IMR-90 (cell line): ENCODE measurements at regions not wholly inside any gene's neighbourhood (a gene's known extent, or its start where the extent isn't known, plus 50 kb on each side); places are given as distances from the start of the nearest gene placed in this dataset.

Experiments
- ATAC-seq: fragments of 200-7000 bp; cut with Tn5 transposase; 2 replicates; pipeline ENCODE4 v1.9.1; 2020; ENCODE audit warnings: low read depth, mild to moderate bottlenecking, moderate library complexity
- BruUV-seq: library from RNA; stranded (reverse); fragments of 400-500 nt; replicated peaks from 2 replicates; lab custom pipeline; 2021; lab: Mats Ljungman, UMichigan
- CTCF ChIA-PET: fragments of 300-600 bp; formaldehyde crosslinking; extraction: SDS; loops from one replicate; lab custom pipeline; 2021; ENCODE audit warnings: antibody characterized with exemption; lab: Yijun Ruan, JAX
- POLR2A ChIA-PET: fragments of 300-600 bp; sonication (Branson Sonifier 250); formaldehyde crosslinking; loops from one replicate; lab custom pipeline; 2022; ENCODE audit warnings: antibody characterized with exemption; ENCODE audit not compliant: unreplicated experiment; lab: Charles Lee
- DNase-seq: peaks from one replicate; pipeline ENCODE4 v3.0.0; 2013
- H2AFZ ChIP-seq: replicated peaks from 2 replicates; pipeline ENCODE3; 2013; ENCODE audit warnings: low read length, mild to moderate bottlenecking; ENCODE audit not compliant: poor library complexity
- H2AK5ac ChIP-seq: 2 replicates; pipeline ENCODE4 v1.6.1; 2013; ENCODE audit warnings: low read depth, low read length, inconsistent platforms
- H2AK9ac ChIP-seq: replicated peaks from 2 replicates; pipeline ENCODE3; 2013; ENCODE audit warnings: mild to moderate bottlenecking, low read depth, low read length, moderate library complexity; ENCODE audit not compliant: poor library complexity
- H2BK120ac ChIP-seq: 2 replicates; pipeline ENCODE4 v1.6.1; 2013; ENCODE audit warnings: low read depth, low read length, inconsistent platforms
- H2BK15ac ChIP-seq: 3 replicates; pipeline ENCODE4 v1.6.1; 2013; ENCODE audit warnings: low read depth, low read length, inconsistent platforms
- H2BK20ac ChIP-seq: 2 replicates; pipeline ENCODE4 v1.6.1; 2013; ENCODE audit warnings: low read depth, mild to moderate bottlenecking, inconsistent platforms, low read length, moderate library complexity
- H2BK5ac ChIP-seq: 2 replicates; pipeline ENCODE4 v1.6.1; 2013; ENCODE audit warnings: mild to moderate bottlenecking, low read depth, low read length, inconsistent platforms; ENCODE audit not compliant: poor library complexity, severe bottlenecking
- H3K14ac ChIP-seq: replicated peaks from 2 replicates; pipeline ENCODE4 v1.6.1; 2013; ENCODE audit warnings: low read depth, low read length, inconsistent platforms
- H3K18ac ChIP-seq: 2 replicates; pipeline ENCODE4 v1.6.1; 2013; ENCODE audit warnings: low read depth, low read length, control low read depth
- H3K23ac ChIP-seq: 2 replicates; pipeline ENCODE4 v1.6.1; 2013; ENCODE audit warnings: low read depth, low read length, inconsistent platforms
- H3K27ac ChIP-seq: 2 replicates; pipeline ENCODE4 v1.5.1; 2013; ENCODE audit warnings: mild to moderate bottlenecking, control low read depth, low read length; ENCODE audit not compliant: insufficient read depth
- H3K27me3 ChIP-seq: 2 replicates; pipeline ENCODE4 v1.6.1; 2013; ENCODE audit warnings: low read length; ENCODE audit not compliant: control insufficient read depth, insufficient read depth
- H3K36me3 ChIP-seq: 2 replicates; pipeline ENCODE4 v1.6.1; 2013; ENCODE audit warnings: low read length, mixed read lengths; ENCODE audit not compliant: control insufficient read depth, insufficient read depth
- H3K4ac ChIP-seq: 2 replicates; pipeline ENCODE4 v1.6.1; 2013; ENCODE audit warnings: low read depth, low read length, inconsistent platforms
- H3K4me1 ChIP-seq: 2 replicates; pipeline ENCODE4 v1.6.1; 2013; ENCODE audit warnings: low read length, mixed read lengths; ENCODE audit not compliant: control insufficient read depth, insufficient read depth
- H3K4me2 ChIP-seq: 2 replicates; pipeline ENCODE4 v1.6.1; 2013; ENCODE audit warnings: low read depth, mild to moderate bottlenecking, control low read depth, low read length, moderate library complexity
- H3K4me3 ChIP-seq: 2 replicates; pipeline ENCODE4 v1.5.1; 2013; ENCODE audit warnings: low read depth, mild to moderate bottlenecking, control low read depth, low read length, moderate library complexity; ENCODE audit not compliant: insufficient read depth
- H3K56ac ChIP-seq: 2 replicates; pipeline ENCODE4 v1.6.1; 2013; ENCODE audit warnings: low read length, inconsistent platforms; ENCODE audit not compliant: insufficient read depth; ENCODE audit errors: extremely low read depth
- H3K79me1 ChIP-seq, 2 experiments: 2 replicates each; pipeline ENCODE4 v1.6.1; 2013; ENCODE audit warnings: low read length in 2 of 2, inconsistent platforms in 1 of 2, low read depth in 1 of 2
- H3K9ac ChIP-seq: 2 replicates; pipeline ENCODE4 v1.6.1; 2013; ENCODE audit warnings: low read depth, low read length, control low read depth
- H3K9me1 ChIP-seq: 2 replicates; pipeline ENCODE4 v1.6.1; 2013; ENCODE audit warnings: low read length, inconsistent platforms; ENCODE audit not compliant: insufficient read depth
- H3K9me3 ChIP-seq: 2 replicates; pipeline ENCODE4 v1.6.1; 2013; ENCODE audit warnings: low read length; ENCODE audit not compliant: control insufficient read depth, insufficient read depth
- H4K20me1 ChIP-seq: 2 replicates; pipeline ENCODE4 v1.6.1; 2013; ENCODE audit warnings: low read length, inconsistent platforms; ENCODE audit not compliant: insufficient read depth
- H4K5ac ChIP-seq: 2 replicates; pipeline ENCODE4 v1.6.1; 2013; ENCODE audit warnings: mild to moderate bottlenecking, low read depth, low read length, control low read depth
- H4K8ac ChIP-seq, 2 experiments: 2 replicates each; pipeline ENCODE4 v1.6.1; 2013; ENCODE audit warnings: low read depth in 2 of 2, low read length in 2 of 2, control low read depth in 1 of 2, inconsistent platforms in 1 of 2
- H4K91ac ChIP-seq: 2 replicates; pipeline ENCODE4 v1.6.1; 2013; ENCODE audit warnings: low read depth, low read length, inconsistent platforms; ENCODE audit not compliant: insufficient read depth
- BHLHE40 ChIP-seq: fragments of 150-350 bp; IDR thresholded peaks from 2 replicates; pipeline ENCODE4 v1.6.1; 2016; ENCODE audit warnings: mild to moderate bottlenecking, low read depth, low read length
- CEBPB ChIP-seq: IDR thresholded peaks from 2 replicates; pipeline ENCODE4 v1.6.1; 2012; ENCODE audit warnings: low read depth, low read length, improper control_type of control experiment
- CHD1 ChIP-seq: IDR thresholded peaks from 2 replicates; pipeline ENCODE4 v1.6.1; 2012; ENCODE audit warnings: low read depth, low read length, improper control_type of control experiment
- CTCF ChIP-seq: conservative IDR thresholded peaks from 2 replicates; pipeline ENCODE4 v1.5.1; 2012; ENCODE audit warnings: mild to moderate bottlenecking, low read depth, low read length, improper control_type of control experiment
- ELK1 ChIP-seq: fragments of 150-350 bp; IDR thresholded peaks from 2 replicates; pipeline ENCODE4 v1.6.1; 2016; ENCODE audit warnings: low read depth, mild to moderate bottlenecking, low read length, moderate library complexity, borderline replicate concordance
- FOS ChIP-seq: fragments of 150-350 bp; IDR thresholded peaks from 2 replicates; pipeline ENCODE4 v1.6.1; 2016; ENCODE audit warnings: low read depth, low read length
- MAFK ChIP-seq: IDR thresholded peaks from 2 replicates; pipeline ENCODE4 v1.6.1; 2012; ENCODE audit warnings: low read depth, low read length, improper control_type of control experiment
- MAZ ChIP-seq: IDR thresholded peaks from 2 replicates; pipeline ENCODE4 v1.6.1; 2012; ENCODE audit warnings: low read depth, mild to moderate bottlenecking, low read length, improper control_type of control experiment, moderate library complexity, borderline replicate concordance
- MXI1 ChIP-seq: IDR thresholded peaks from 2 replicates; pipeline ENCODE4 v1.6.1; 2012; ENCODE audit warnings: low read depth, mild to moderate bottlenecking, low read length, moderate library complexity, borderline replicate concordance
- NFE2L2 ChIP-seq: fragments of 150-350 bp; IDR thresholded peaks from 2 replicates; pipeline ENCODE4 v1.6.1; 2016; ENCODE audit warnings: low read depth, mild to moderate bottlenecking, low read length
- POLR2A ChIP-seq: IDR thresholded peaks from 2 replicates; pipeline ENCODE4 v1.6.1; 2012; ENCODE audit warnings: mild to moderate bottlenecking, low read depth, low read length
- RAD21 ChIP-seq: IDR thresholded peaks from 2 replicates; pipeline ENCODE4 v1.6.1; 2012; ENCODE audit warnings: low read length, improper control_type of control experiment
- RCOR1 ChIP-seq: IDR thresholded peaks from 2 replicates; pipeline ENCODE4 v1.6.1; 2012; ENCODE audit warnings: mild to moderate bottlenecking, low read length, improper control_type of control experiment; ENCODE audit not compliant: insufficient replicate concordance
- RFX5 ChIP-seq: IDR thresholded peaks from 2 replicates; pipeline ENCODE4 v1.8.0; 2012; ENCODE audit warnings: low read depth, mild to moderate bottlenecking, low read length, moderate library complexity
- SMC3 ChIP-seq: fragments of 150-350 bp; IDR thresholded peaks from 2 replicates; pipeline ENCODE4 v1.6.1; 2016; ENCODE audit warnings: low read depth, mild to moderate bottlenecking, antibody characterized with exemption, low read length, moderate library complexity
- USF2 ChIP-seq: fragments of 150-350 bp; IDR thresholded peaks from 2 replicates; pipeline ENCODE4 v1.6.1; 2017; ENCODE audit warnings: mild to moderate bottlenecking, antibody characterized with exemption, low read length, low read depth
- WGBS, 2 experiments: methylation state at CpG; one replicate each; pipeline versions ENCODE4 v1.1.5 to v1.1.7; 2013; ENCODE audit warnings: missing lambda C conversion rate in 2 of 2; ENCODE audit not compliant: insufficient read length in 1 of 2; ENCODE audit errors: extremely low coverage in 2 of 2; 5-methylcytosine and 5-hydroxymethylcytosine counted together
- dilution Hi-C: fragments of 300-500 bp; cut with HindIII; formaldehyde crosslinking; loops from one replicate; pipeline ENCODE4 v1.14.3; 2018; ENCODE audit warnings: low sequenced_read_pairs; ENCODE audit not compliant: unreplicated experiment
- in situ Hi-C: fragments of 300-500 bp; cut with MboI; formaldehyde crosslinking; loops from 3 replicates; pipeline ENCODE4 v1.14.3; 2019; ENCODE audit warnings: low sequenced_read_pairs, inconsistent platforms, mixed read lengths
- intact Hi-C: fragments of 100-400 bp; cut with micrococcal nuclease; formaldehyde crosslinking; loops from 2 replicates; pipeline ENCODE4 v1.10.0; 2022

GRCh38 chr4:77372375-77372774 is 215.4 kb downstream of the CCNG2 start:
- Histone ChIP-seq H2BK20ac (no peak overlapping the region), H3K9me1 (no peaks in the 10 kb centered on the region), H3K9ac (no peak overlapping the region), H3K9me3 (no peaks in the 10 kb centered on the region), H3K18ac (no peak overlapping the region), H3K27me3 (no peaks in the 10 kb centered on the region; the same call in 1 of the 2 replicates), H3K4me1 (no peaks in the 10 kb centered on the region), H2AK9ac (no peak overlapping the region), H3K56ac (no peak overlapping the region), H4K8ac (no peak overlapping the region), H2AK5ac (no peak overlapping the region), H4K20me1 (no peaks in the 10 kb centered on the region), H3K14ac (no peak overlapping the region), H3K23ac (no peak overlapping the region), H2BK5ac (no peak overlapping the region), H4K91ac (no peak overlapping the region), H3K4me2 (no peak overlapping the region), H2BK15ac (no peak overlapping the region), H3K79me1 (no peaks in the 10 kb centered on the region), H2AFZ (no peak overlapping the region), H3K36me3 (no peaks in the 10 kb centered on the region), H3K4me3 (no peak overlapping the region), H3K27ac (no peak overlapping the region), H4K5ac (no peak overlapping the region), H3K4ac (no peak overlapping the region), H2BK120ac (no peak overlapping the region)
- no peak for ATAC-seq
- CTCF ChIA-PET = no interaction called here
- intact Hi-C loops (no loop called here), in situ Hi-C loops (no loop called here), dilution Hi-C loops (no loop called here)
- no peak for DNase-seq
- WGBS, 2 experiments = 60% methylated on average over 1 of the region's 3 CpGs; no CpG with 5 or more reads in 1 of the 2 experiments
- TF ChIP-seq USF2 = no peak
- TF ChIP-seq MAFK = no peak
- TF ChIP-seq CEBPB = no peak
- TF ChIP-seq CTCF = no peak
- no peak for TF ChIP-seq CHD1
- no peak for TF ChIP-seq RAD21
- TF ChIP-seq POLR2A = no peak
- TF ChIP-seq ELK1 = no peak
- no peak for TF ChIP-seq MXI1
- no peak for TF ChIP-seq FOS
- TF ChIP-seq MAZ = no peak
- TF ChIP-seq NFE2L2 = no peak
- TF ChIP-seq RFX5 = no peak
- no peak for TF ChIP-seq SMC3
- no peak for TF ChIP-seq RCOR1
- TF ChIP-seq BHLHE40 = no peak
- POLR2A ChIA-PET = no interaction called here
- BruUV-seq = no TSS peak
